Activated T-cell treated with anti-CD3 and anti-CD28 coated beads, Interleukin-2, amount 50 U/mL, for 72 hours (primary cell): ENCODE measurements at regions not wholly inside any gene's neighbourhood (a gene's known extent, or its start where the extent isn't known, plus 50 kb on each side); places are given as distances from the start of the nearest gene placed in this dataset.

Experiments used
- ATAC-seq, 2 donors: fragments of 150-1000 bp; cut with Tn5 transposase; replicated peaks in 1 of 2; 2 replicates each; pipeline ENCODE4 v1.10.0; 2021; ENCODE audit warnings: moderate library complexity in 2 of 2, mild to moderate bottlenecking in 1 of 2
- DNase-seq, 2 donors: peaks; one replicate each; pipeline ENCODE4 v3.0.0; 2021 to 2022; ENCODE audit warnings: mixed read lengths in 1 of 2
- H3K27ac Mint-ChIP-seq: one replicate; pipeline ENCODE4 v1.8.0; 2022; ENCODE audit warnings: mild to moderate bottlenecking, moderate library complexity, mixed read lengths
- H3K27me3 Mint-ChIP-seq: one replicate; pipeline ENCODE4 v1.8.0; 2022; ENCODE audit warnings: low read depth, mixed read lengths
- H3K36me3 Mint-ChIP-seq, 2 donors: one replicate each; pipeline ENCODE4 v1.8.0; 2022; ENCODE audit warnings: mixed read lengths in 2 of 2, mild to moderate bottlenecking in 1 of 2; ENCODE audit not compliant: insufficient read depth in 2 of 2
- H3K4me1 Mint-ChIP-seq: one replicate; pipeline ENCODE4 v1.8.0; 2022; ENCODE audit warnings: low read depth, mixed read lengths
- H3K4me3 Mint-ChIP-seq, 2 donors: one replicate each; pipeline ENCODE4 v1.8.0; 2022; ENCODE audit warnings: mild to moderate bottlenecking in 2 of 2, mixed read lengths in 2 of 2, moderate library complexity in 2 of 2
- H3K9me3 Mint-ChIP-seq, 2 donors: one replicate each; pipeline ENCODE4 v1.8.0; 2022; ENCODE audit warnings: mixed read lengths in 2 of 2

DNA sequence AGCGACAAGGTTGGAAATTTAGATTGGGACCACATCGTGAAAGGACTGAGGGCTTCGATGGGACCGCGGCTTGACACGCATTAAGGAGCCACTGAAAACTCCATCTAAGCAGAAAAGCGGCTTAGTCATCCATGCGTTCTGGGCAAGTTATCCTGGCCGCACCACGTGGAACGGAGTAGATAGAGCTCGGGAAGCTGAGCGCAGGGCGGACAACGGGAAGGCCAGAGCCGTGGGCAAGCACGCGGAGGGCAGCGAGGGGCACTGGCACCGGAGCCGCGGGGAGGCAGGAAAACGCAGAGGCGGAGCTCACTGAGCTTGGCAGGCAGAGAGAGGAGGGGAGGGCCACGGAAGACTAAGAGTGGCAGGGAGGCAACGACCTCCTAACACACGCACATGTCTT, 61.3 kb upstream of the VGLL4 start:
- Mint-ChIP-seq H3K4me1 (no peaks in the 10 kb centered on the region), H3K4me3 (peak overlapping the region in 1 of 2 donors; percentile 27), H3K36me3 (peaks cover 3 to 6% of the 10 kb centered on the region in 2 donors), H3K27me3 (no peaks in the 10 kb centered on the region), H3K27ac (no peak overlapping the region), H3K9me3 (peaks cover 0 to 4% of the 10 kb centered on the region in 2 donors)
- ATAC-seq (no peak), DNase-seq (no peak)

DNA sequence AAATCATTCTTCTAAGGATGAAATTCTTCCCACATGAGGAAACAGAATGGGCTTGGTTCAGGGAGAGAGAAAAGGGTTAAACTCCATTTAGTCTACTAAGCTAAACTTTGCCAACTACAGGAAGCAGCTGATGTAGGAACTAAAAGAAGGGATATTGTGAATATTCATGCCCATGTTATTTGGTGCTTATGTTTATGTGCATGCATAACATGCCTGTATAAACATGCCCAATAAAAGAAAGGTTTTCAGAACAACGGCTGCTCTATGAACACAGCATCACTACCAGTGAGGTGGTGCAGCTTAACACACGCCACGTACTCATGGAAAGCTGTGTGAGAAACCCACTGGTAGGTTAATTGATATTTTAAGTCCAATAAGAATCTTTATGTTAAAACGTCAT, 59.4 kb upstream of the VGLL4 start:
- Mint-ChIP-seq H3K27ac (no peak overlapping the region), H3K4me1 (no peaks in the 10 kb centered on the region), H3K4me3 (no peak overlapping the region), H3K27me3 (no peaks in the 10 kb centered on the region), H3K9me3 (no peaks in the 10 kb centered on the region), H3K36me3 (peaks cover 0 to 2% of the 10 kb centered on the region in 2 donors)
- no peak for ATAC-seq
- no peak for DNase-seq

DNA sequence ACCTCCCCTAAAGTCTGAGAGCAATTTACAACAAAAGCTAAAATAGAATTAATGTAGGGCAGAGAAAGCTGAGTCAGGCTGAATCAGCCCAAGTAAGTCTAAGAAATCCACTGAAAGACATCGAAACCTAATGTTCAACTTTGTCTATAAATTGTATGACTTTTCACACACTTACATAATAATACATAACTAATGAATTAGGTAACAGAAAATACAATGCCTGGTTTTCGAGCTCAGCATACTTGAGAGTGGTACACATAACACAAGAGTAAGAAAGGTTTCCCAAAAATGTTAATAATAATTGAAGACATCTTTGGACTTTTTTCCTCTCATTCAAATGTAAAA, 55.3 kb upstream of the VGLL4 start:
- no peak for ATAC-seq
- Mint-ChIP-seq H3K9me3 (no peaks in the 10 kb centered on the region), H3K27ac (no peak overlapping the region), H3K27me3 (no peaks in the 10 kb centered on the region), H3K4me1 (no peaks in the 10 kb centered on the region), H3K4me3 (no peak overlapping the region), H3K36me3 (no peaks in the 10 kb centered on the region)
- no peak for DNase-seq

DNA sequence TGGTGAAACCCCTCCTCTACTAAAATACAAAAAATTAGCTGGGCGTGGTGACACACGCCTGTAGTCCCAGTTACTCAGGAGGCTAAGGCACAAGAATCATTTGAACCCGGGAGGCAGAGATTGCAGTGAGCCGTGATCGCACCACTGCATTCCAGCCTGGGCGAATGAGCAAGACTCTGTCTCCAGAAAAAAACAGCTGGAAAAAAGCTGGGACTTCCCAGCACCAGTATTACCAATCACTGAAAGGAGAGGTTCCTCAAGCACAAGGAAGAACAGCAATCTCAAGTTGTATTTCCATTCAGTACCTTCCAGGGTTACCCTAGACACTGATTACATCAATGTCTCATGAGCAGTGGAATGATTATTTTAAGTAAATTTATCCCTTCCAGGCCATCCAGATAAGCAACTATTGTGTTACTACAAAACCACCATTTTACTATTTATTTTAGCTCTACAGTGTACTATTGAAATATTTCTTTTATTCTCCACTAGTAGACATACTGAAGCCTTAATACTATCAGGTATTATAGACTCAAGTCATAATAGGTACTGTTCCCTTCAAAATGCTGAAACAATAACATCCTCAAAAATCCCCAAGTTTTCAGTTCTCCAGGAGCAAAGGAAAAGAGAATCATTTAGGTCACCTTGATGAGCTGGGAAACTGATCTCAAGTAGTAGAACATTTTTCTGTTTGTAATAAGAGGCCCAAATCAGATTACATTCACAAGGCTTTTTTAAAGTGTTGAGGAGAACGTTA, 54.8 kb upstream of the VGLL4 start:
- ATAC-seq (no peak), DNase-seq (no peak)
- no peaks in the 10 kb centered on the region for H3K9me3 Mint-ChIP-seq
- peak overlapping the region; percentile 33 for H3K27ac Mint-ChIP-seq
- H3K4me1 Mint-ChIP-seq = no peaks in the 10 kb centered on the region
- no peaks in the 10 kb centered on the region for H3K27me3 Mint-ChIP-seq
- H3K4me3 Mint-ChIP-seq = no peak overlapping the region
- H3K36me3 Mint-ChIP-seq = no peaks in the 10 kb centered on the region

DNA sequence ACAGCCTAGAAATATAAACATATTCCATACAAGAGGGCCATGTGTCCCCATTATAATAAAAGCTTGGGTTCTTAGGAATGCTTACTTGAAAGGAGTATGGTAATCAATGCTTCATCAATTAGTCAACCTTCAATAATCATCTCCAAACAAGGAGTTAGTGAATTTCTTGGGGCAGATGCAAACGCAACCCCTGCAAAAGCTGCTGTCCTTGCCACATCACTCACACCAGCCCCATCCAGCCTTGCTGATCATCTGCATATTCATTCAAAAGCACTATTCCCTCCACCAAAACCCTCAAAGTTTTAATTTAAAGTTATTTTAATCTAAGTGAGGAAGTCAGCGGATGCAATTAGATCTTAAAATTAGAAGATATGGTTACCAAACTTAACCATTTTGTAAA, 54.0 kb upstream of the VGLL4 start:
- ATAC-seq = no peak
- H3K27me3 Mint-ChIP-seq = no peaks in the 10 kb centered on the region
- no peak for DNase-seq
- H3K36me3 Mint-ChIP-seq = no peaks in the 10 kb centered on the region
- no peak overlapping the region for H3K4me3 Mint-ChIP-seq
- no peaks in the 10 kb centered on the region for H3K9me3 Mint-ChIP-seq
- H3K27ac Mint-ChIP-seq = no peak overlapping the region
- no peaks in the 10 kb centered on the region for H3K4me1 Mint-ChIP-seq

DNA sequence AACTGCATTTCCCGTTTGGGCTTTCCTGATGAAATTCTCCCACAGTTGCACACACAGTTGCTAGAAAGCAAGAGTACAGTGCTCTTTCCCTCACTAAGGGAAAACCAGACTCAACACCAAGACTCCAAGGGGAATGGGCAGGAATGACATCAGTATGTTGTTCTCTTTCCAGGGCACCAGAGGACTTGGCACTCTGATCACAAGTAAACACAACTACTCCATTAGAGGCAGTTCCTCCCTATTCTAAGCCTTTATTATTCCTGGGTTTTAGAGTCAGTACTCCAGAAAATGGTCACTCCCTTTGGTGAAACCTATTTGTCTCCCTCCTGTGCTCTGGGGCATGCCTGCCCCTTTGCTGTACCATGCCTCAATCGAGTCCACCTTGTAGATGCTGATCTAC, 52.3 kb upstream of the VGLL4 start:
- no peaks in the 10 kb centered on the region for H3K36me3 Mint-ChIP-seq
- no peak for DNase-seq
- no peaks in the 10 kb centered on the region for H3K9me3 Mint-ChIP-seq
- H3K4me3 Mint-ChIP-seq = no peak overlapping the region
- ATAC-seq = no peak
- no peak overlapping the region for H3K27ac Mint-ChIP-seq
- H3K27me3 Mint-ChIP-seq = no peaks in the 10 kb centered on the region
- no peaks in the 10 kb centered on the region for H3K4me1 Mint-ChIP-seq
